Kidney (tissue), 13 donors: ENCODE measurements at regions not wholly inside any gene's neighbourhood (a gene's known extent, or its start where the extent isn't known, plus 50 kb on each side); places are given as distances from the start of the nearest gene placed in this dataset.
"Not testable (repeated sequence)": the region's sequence is repeated elsewhere in the genome, so short reads cannot be mapped to it uniquely, and the experiment has no call there.

Source experiments
- DNase-seq, 5 donors: peaks; one replicate each; pipeline ENCODE4 v3.0.0-alpha.2; 2013 to 2020
- FAIRE-seq: peaks from 2 replicates; lab custom pipeline; 2012; peaks lifted over from hg19 to GRCh38; lab: Jason Lieb, UNC
- H3K27ac ChIP-seq, 2 donors: one replicate each; pipeline ENCODE4 v1.7.0; 2013; ENCODE audit warnings: low read depth in 2 of 2, low read length in 2 of 2, inconsistent platforms in 1 of 2
- H3K27me3 ChIP-seq: one replicate; pipeline ENCODE4 v1.7.1; 2013; ENCODE audit warnings: low read length, inconsistent platforms; ENCODE audit not compliant: control insufficient read depth, insufficient read depth
- H3K36me3 ChIP-seq, 3 donors: one replicate each; pipeline versions ENCODE4 v1.7.0 to v1.7.1; 2013; ENCODE audit warnings: low read length in 3 of 3, control low read depth in 1 of 3, inconsistent platforms in 1 of 3; ENCODE audit not compliant: insufficient read depth in 3 of 3, control insufficient read depth in 2 of 3
- H3K4me1 ChIP-seq, 3 donors: one replicate each; pipeline versions ENCODE4 v1.7.0 to v1.7.1; 2013; ENCODE audit warnings: low read length in 3 of 3, inconsistent platforms in 1 of 3, low read depth in 1 of 3; ENCODE audit not compliant: control insufficient read depth in 2 of 3, insufficient read depth in 2 of 3
- H3K4me3 ChIP-seq, 3 donors: one replicate each; pipeline versions ENCODE4 v1.7.0 to v1.8.1; 2013; ENCODE audit warnings: low read length in 3 of 3, control low read depth in 1 of 3, inconsistent platforms in 1 of 3
- H3K9ac ChIP-seq, 3 donors: one replicate each; pipeline versions ENCODE4 v1.7.0 to v1.7.1; 2013; ENCODE audit warnings: low read length in 3 of 3, control low read depth in 1 of 3, inconsistent platforms in 1 of 3
- H3K9me3 ChIP-seq, 3 donors: one replicate each; pipeline versions ENCODE4 v1.7.0 to v1.7.1; 2013; ENCODE audit warnings: low read length in 3 of 3, control low read depth in 1 of 3, inconsistent platforms in 1 of 3; ENCODE audit not compliant: control insufficient read depth in 2 of 3, insufficient read depth in 1 of 3
- CTCF ChIP-seq: IDR thresholded peaks from 3 replicates; pipeline ENCODE4 v1.5.1; 2012; ENCODE audit warnings: mild to moderate bottlenecking, moderate library complexity, borderline replicate concordance; ENCODE audit not compliant: insufficient read depth; ENCODE audit errors: extremely low read depth
- intact Hi-C: fragments of 100-400 bp; cut with DNase I; formaldehyde crosslinking; loops from one replicate; pipeline ENCODE4 v1.11.1; 2022
- donor health status: control.
- donor health status: control.
- donor health status: control.
- donor health status: control.
- donor health status: control.
- donor health status: DM: yes; HTN: yes; CAD: no.
- donor health status: Normal renal cell carcinoma (clear cell type).

- FAIRE-seq (no peak), DNase-seq (no peak)
These were observed 193.7 kb upstream of the PIEZO2 start for GRCh38 chr18:11343096-11343495.

GRCh38 chr18:11342115-11342514, 192.7 kb upstream of the PIEZO2 start:
- DNase-seq, intact Hi-C loops, H3K36me3 ChIP-seq, H3K4me1 ChIP-seq, FAIRE-seq, H3K9ac ChIP-seq, H3K4me3 ChIP-seq, H3K27me3 ChIP-seq, H3K9me3 ChIP-seq, H3K27ac ChIP-seq: not testable (repeated sequence)

More at GRCh38 chr18:11343096-11343495, 193.7 kb upstream of the PIEZO2 start:
- Histone ChIP-seq H3K4me1 (no peaks in the 10 kb centered on the region), H3K9ac (no peak overlapping the region), H3K4me3 (no peak overlapping the region), H3K27ac (no peak overlapping the region), H3K36me3 (no peaks in the 10 kb centered on the region), H3K9me3 (peaks cover 0 to 7% (median 0%) of the 10 kb centered on the region in 3 donors), H3K27me3 (no peaks in the 10 kb centered on the region)
- TF ChIP-seq CTCF = no peak
- intact Hi-C loops = no loop called here

GRCh38 chr18:11339188-11339775, 189.9 kb upstream of the PIEZO2 start:
- Histone ChIP-seq H3K27ac (no peak overlapping the region), H3K4me1 (no peaks in the 10 kb centered on the region), H3K9ac (no peak overlapping the region), H3K27me3 (no peaks in the 10 kb centered on the region), H3K36me3 (no peaks in the 10 kb centered on the region), H3K4me3 (no peak overlapping the region), H3K9me3 (no peaks in the 10 kb centered on the region)
- intact Hi-C loops = no loop called here
- no peak for TF ChIP-seq CTCF
- FAIRE-seq (no peak), DNase-seq (no peak)

GRCh38 chr18:11336241-11336640, 186.9 kb upstream of the PIEZO2 start:
- Histone ChIP-seq H3K27ac (no peak overlapping the region), H3K9ac (no peak overlapping the region), H3K4me1 (no peaks in the 10 kb centered on the region), H3K4me3 (no peak overlapping the region), H3K9me3 (no peaks in the 10 kb centered on the region), H3K36me3 (no peaks in the 10 kb centered on the region), H3K27me3 (no peaks in the 10 kb centered on the region)
- TF ChIP-seq CTCF = no peak
- no peak for DNase-seq
- intact Hi-C loops = no loop called here
- FAIRE-seq = no peak
